LNCAP (cell line): ENCODE measurements at regions not wholly inside any gene's neighbourhood (a gene's known extent, or its start where the extent isn't known, plus 50 kb on each side); places are given as distances from the start of the nearest gene placed in this dataset.

Experiments
- CTCF ChIP-seq: fragments of 450-650 bp; IDR thresholded peaks from 2 replicates; pipeline ENCODE4 v1.5.1; 2017; ENCODE audit warnings: mild to moderate bottlenecking

GRCh38 chr13:76387566-76387965 lies 498.6 kb downstream of the KCTD12 start:
- no peak for TF ChIP-seq CTCF

DNA sequence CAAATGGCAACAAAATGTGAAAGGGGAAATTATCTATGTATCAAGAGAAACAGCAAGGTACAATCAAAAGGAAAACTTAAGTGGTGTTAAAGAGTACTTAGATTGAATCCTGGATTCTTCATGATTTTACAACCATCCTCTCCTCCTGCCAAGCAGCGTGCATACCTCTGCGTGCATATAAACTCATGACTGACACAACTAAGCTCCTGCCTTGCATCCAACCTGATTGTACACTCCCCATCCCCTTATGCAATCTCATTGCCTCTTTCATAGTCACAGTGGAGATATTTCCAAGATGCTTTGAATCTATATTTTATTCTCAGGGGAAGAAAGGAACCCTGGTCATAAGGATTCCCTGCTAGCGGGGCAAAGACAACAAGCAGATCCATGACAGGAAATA lies 499.9 kb downstream of the KCTD12 start:
- no peak for TF ChIP-seq CTCF

DNA sequence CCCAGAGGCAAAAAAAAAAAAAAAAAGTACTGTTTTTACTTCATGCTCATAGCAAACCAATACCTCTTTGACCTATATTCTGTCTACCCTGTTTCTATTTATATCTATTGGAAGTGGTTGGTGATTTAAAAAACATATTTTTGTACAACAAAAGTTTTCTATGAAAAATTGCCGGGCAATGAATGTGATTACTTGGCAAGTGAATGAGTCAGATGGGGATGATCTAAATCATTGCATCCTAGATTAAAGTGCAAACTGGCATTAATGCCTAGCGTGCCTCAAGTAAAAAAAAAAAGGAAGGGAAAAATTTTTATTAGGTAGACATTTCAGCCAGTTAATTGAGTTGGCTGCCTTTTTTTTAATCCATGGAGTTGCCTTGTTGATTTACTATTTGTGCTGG lies 500.6 kb downstream of the KCTD12 start:
- TF ChIP-seq CTCF, result no peak

GRCh38 chr13:76383676-76384461 lies 502.3 kb downstream of the KCTD12 start:
- no peak for TF ChIP-seq CTCF

GRCh38 chr13:76380446-76381065 lies 505.6 kb downstream of the KCTD12 start:
- no peak for TF ChIP-seq CTCF

DNA sequence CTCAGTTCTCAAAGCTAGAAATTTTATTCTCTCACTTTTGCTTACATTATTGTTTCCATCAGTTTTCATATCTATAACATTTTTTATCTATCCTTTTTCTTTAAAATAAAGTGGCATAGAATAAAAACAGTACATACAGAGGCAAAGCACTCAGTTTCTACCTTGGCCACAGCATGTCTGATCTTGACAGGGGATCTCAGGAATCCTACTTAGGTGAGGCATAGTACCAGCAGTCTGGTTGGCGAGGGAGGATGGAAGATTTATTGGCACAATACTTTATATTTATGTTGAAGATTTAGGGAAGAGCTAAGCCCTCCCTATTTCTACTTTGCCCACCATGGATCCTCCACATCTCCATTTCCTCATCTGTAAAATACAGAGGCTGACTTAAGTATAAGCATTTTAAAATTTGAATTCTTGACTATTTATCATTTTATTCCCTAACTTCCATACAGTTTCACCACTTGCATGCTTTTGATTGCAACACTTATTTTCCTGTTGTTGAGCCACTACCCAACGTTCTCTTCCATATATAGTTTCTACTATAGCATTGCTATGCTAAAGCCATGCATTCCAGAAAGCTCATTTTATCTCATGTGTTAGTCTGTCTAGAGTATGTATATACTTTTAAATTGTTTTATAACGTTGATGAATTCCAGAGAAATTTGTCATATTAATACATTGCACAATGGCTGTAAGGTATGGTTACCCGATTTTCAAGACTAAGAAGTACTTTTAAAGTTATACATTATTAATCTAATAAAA lies 506.7 kb downstream of the KCTD12 start:
- TF ChIP-seq CTCF, result no peak

GRCh38 chr13:76378767-76379166 lies 507.4 kb downstream of the KCTD12 start:
- TF ChIP-seq CTCF, result no peak
